HepG2 (cell line): ENCODE measurements at regions not wholly inside any gene's neighbourhood (a gene's known extent, or its start where the extent isn't known, plus 50 kb on each side); places are given as distances from the start of the nearest gene placed in this dataset.

Source experiments
- CTCF ChIP-seq: sonication (generic); formaldehyde crosslinking; IDR thresholded peaks from 2 replicates; pipeline ENCODE4 v1.5.0; 2020; ENCODE audit warnings: mild to moderate bottlenecking, missing genetic modification reagents, moderate library complexity
- ETV6 ChIP-seq: sonication (generic); formaldehyde crosslinking; conservative IDR thresholded peaks from 2 replicates; pipeline ENCODE4 v1.4.0; 2020; ENCODE audit warnings: missing genetic modification reagents
- HMGXB4 ChIP-seq, 2 experiments: sonication (generic) in 1 of 2; formaldehyde crosslinking in 1 of 2; IDR thresholded peaks; 2 replicates each; pipeline versions ENCODE4 v1.4.0 to v1.6.1; 2018 to 2020; ENCODE audit warnings: missing genetic modification reagents in 2 of 2, borderline replicate concordance in 1 of 2, low read depth in 1 of 2, mild to moderate bottlenecking in 1 of 2, missing biosample characterization in 1 of 2
- HOXA3 ChIP-seq: sonication (generic); formaldehyde crosslinking; IDR thresholded peaks from 2 replicates; pipeline ENCODE4 v1.5.0; 2020; ENCODE audit warnings: missing genetic modification reagents
- MAX ChIP-seq: IDR thresholded peaks from 2 replicates; pipeline ENCODE4 v1.6.1; 2012; ENCODE audit warnings: inconsistent platforms
- MTF1 ChIP-seq: sonication (generic); formaldehyde crosslinking; IDR thresholded peaks from 2 replicates; pipeline ENCODE4 v1.5.0; 2020; ENCODE audit warnings: missing genetic modification reagents
- NR3C1 ChIP-seq: sonication (generic); formaldehyde crosslinking; IDR thresholded peaks from 2 replicates; pipeline ENCODE4 v1.4.0; 2020; ENCODE audit warnings: missing genetic modification reagents
- POLR2A ChIP-seq, 2 experiments: IDR thresholded peaks; 2 replicates each; pipeline ENCODE4 v1.6.1; 2011; ENCODE audit warnings: low read depth in 2 of 2, low read length in 2 of 2, mild to moderate bottlenecking in 1 of 2, moderate library complexity in 1 of 2; ENCODE audit not compliant: insufficient read depth in 1 of 2
- POLR2G ChIP-seq: fragments of 200-400 bp; formaldehyde crosslinking; IDR thresholded peaks from 2 replicates; pipeline ENCODE4 v1.6.1; 2018; ENCODE audit warnings: mild to moderate bottlenecking, low read depth, low read length, moderate library complexity
- STAT6 ChIP-seq: sonication (generic); formaldehyde crosslinking; IDR thresholded peaks from 2 replicates; pipeline ENCODE4 v1.4.0; 2020; ENCODE audit warnings: missing genetic modification reagents, mild to moderate bottlenecking, borderline replicate concordance
- TFDP2 ChIP-seq: sonication (generic); formaldehyde crosslinking; IDR thresholded peaks from 2 replicates; pipeline ENCODE4 v1.4.0; 2020; ENCODE audit warnings: missing genetic modification reagents
- ZNF747 ChIP-seq: sonication (generic); formaldehyde crosslinking; IDR thresholded peaks from 2 replicates; pipeline ENCODE4 v1.8.1; 2023; ENCODE audit warnings: missing genetic modification reagents, mild to moderate bottlenecking, borderline replicate concordance
- ZNF878 ChIP-seq: sonication (generic); formaldehyde crosslinking; IDR thresholded peaks from 2 replicates; pipeline ENCODE4 v1.8.1; 2023; ENCODE audit warnings: mild to moderate bottlenecking, missing genetic modification reagents, moderate library complexity

DNA sequence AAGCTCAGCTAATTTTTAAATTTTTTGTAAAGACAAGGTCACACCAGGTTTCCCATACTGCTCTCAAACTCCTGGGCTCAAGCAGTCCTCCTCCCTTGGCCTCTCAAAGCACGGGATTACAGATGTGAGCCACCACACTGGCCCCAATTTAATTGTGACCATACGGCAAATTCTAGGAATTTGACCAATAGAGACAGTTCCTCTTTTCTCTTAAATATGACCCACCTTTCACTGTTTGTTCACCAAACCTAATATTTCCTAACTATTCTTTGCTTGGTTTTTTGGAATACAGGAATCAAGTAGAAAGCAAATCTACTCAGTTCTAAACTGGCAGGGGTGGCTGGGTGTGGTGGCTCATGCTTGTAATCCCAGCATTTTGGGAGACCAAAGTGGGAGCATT is 264.0 kb downstream of the SHQ1 start:
- no peak for TF ChIP-seq MTF1 (CRISPR knock-in tag)
- TF ChIP-seq STAT6, result no peak
- TF ChIP-seq POLR2G, result no peak
- no peak for TF ChIP-seq ZNF747 (CRISPR knock-in tag)
- TF ChIP-seq ETV6 (CRISPR knock-in tag), result no peak
- no peak for TF ChIP-seq HOXA3 (CRISPR knock-in tag)
- no peak for TF ChIP-seq CTCF (CRISPR knock-in tag)
- no peak for TF ChIP-seq ZNF878
- TF ChIP-seq POLR2A (IDR thresholded peaks at IDR 0.05; ENCODE audit: insufficient read depth in 1 of 2, low read depth in 2 of 2, low read length in 2 of 2), result no peak
- TF ChIP-seq TFDP2 (CRISPR knock-in tag), result no peak
- TF ChIP-seq MAX, result no peak
- no peak for TF ChIP-seq HMGXB4 (CRISPR knock-in tag; IDR thresholded peaks at IDR 0.05; ENCODE audit: borderline replicate concordance in 1 of 2, low read depth in 1 of 2)
- no peak for TF ChIP-seq NR3C1 (CRISPR knock-in tag)
